Lower leg skin (tissue), 3 donors: ENCODE measurements at regions not wholly inside any gene's neighbourhood (a gene's known extent, or its start where the extent isn't known, plus 50 kb on each side); places are given as distances from the start of the nearest gene placed in this dataset.

ENCODE experiments used
- CTCF ChIP-seq, 3 donors: fragments of 450-650 bp; IDR thresholded peaks; one replicate each; pipeline ENCODE4 v1.5.1; 2016; ENCODE audit warnings: antibody characterized with exemption in 3 of 3, mild to moderate bottlenecking in 3 of 3, moderate library complexity in 2 of 3
- POLR2A ChIP-seq, 2 donors: fragments of 450-650 bp; IDR thresholded peaks; one replicate each; pipeline ENCODE4 v1.6.1; 2016 to 2017; ENCODE audit warnings: antibody characterized with exemption in 2 of 2, mild to moderate bottlenecking in 1 of 2, moderate library complexity in 1 of 2

- no peak for TF ChIP-seq POLR2A (IDR thresholded peaks at IDR 0.05)
- TF ChIP-seq CTCF (IDR thresholded peaks at IDR 0.05) = no peak
Measured at GRCh38 chr15:99504071-99504822, 61.5 kb upstream of the MEF2A start.
